AG08396 (cell line): ENCODE measurements at regions not wholly inside any gene's neighbourhood (a gene's known extent, or its start where the extent isn't known, plus 50 kb on each side); places are given as distances from the start of the nearest gene placed in this dataset.

Experiments
- DNase-seq: peaks from one replicate; pipeline ENCODE4 v3.0.0; 2012; ENCODE audit warnings: low spot score, mixed read lengths

DNA sequence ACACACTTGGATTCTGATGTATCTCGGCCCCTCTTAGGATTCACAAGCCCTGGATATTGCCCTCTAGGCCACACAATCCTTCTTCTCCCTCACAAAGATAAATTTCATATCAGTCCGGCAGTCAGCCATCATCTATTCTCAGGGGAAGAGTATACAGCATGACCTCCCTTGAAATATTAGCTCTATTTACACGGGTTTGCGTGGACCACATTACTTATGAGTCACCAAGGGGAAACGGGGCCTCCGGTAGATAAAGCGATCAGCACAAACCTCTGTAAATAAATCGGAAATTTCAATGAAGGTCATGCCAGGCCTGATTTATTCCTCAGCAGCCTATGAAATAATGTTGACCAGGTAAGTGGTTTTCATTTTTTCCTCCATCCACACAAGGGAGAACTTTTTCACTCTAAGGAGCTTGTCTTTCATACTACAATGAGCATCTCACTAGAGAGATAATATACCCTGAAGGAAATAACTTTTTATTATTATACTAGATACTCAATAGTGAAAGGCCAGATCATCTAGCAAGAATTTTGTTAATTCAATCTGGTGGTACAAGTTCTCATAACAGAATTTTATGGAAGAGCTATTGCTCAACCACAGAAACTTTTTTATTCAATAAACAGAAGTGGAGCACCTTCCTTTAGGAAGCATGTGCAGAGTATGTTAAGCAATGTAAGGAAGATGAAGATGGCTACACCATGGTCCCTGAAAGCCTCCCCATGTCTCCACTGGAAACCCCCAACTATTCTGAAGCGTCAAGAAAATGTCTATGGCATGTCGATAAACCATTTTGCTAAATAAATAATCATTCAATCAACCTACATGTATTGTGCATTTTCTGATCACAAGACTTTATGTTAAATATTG is 125.2 kb upstream of the PIK3C3 start:
- no peak for DNase-seq

DNA sequence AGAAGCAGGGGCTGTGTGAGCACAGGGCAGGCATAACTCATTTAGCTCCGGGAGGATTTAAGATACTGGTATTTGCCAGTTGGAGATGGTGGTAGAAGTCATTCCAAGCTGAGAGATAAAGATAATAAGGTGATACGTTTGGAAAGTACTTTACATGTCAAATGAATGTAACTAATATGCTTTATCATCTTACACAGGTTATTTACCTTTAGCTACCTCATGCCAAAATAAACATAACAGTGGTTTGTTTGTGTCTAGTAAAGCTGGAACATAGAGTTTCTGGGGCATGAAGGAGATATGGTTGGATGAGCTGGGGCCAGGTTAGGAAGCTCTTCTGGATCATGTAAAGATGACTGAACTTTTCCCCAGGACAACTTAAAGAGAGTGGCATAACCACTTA is 126.9 kb upstream of the PIK3C3 start:
- no peak for DNase-seq

DNA sequence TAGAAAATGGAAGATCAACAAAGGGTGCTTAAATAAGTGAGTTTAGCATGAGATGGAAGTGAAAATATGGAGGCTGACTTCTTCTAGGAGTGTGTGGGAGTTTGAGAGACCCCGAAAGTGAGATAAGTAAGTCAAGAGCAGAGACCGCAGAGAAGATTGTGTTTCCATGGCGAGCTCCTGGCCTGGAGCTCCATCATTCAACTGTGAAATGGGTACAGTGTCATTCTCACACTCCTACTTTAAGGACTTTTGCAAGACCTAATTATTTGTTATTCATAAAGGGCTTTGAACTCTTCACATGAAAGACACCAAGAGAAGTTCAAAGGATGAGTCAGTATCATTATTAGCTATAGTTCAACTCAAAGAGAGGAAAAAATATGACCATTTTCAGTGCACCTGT is 134.2 kb upstream of the PIK3C3 start:
- no peak for DNase-seq

DNA sequence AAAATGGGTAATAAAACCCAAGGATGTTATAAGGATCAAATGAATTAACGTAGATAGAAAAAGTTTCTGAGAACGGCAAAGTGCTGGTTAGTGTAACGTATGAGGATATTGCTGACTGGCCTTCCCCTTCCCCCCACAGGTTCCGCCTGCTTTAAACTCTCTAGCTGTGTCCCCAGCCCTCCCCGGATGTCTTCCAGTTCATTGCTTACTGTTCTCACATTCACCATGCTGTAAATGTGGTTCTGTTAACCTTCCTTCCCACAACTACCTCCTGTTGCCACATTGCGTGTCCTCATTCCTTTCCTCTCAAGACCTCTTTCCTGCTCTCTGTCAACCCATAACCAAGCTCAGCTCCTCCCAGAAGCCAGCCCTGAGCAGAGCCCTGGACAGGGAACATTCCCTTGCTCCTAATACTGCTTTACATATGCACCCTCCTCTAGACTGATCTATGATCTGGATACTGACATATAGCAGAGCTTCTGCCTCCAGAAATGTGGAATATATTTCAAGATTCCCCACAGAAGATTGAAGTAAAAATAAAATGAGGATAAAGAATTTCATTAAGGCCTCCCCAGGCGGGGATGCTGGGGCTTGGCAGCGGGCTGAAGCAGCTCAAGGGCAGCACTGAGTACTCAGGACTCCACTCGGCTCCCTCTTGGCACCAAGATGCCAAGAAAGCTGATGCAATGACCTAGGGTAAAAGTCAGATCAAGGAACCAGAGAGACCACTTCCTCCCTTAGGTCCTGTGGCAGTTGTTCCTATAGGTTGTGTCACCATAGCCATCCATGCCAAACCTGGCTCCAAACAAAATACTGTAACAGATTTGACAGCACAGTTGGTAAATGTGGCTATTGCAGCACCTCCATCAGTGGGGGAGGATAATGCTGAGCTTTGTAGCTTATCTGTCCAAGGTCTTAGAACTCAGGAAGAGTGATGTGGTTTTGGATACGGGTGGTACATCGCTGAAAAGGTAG is 136.4 kb upstream of the PIK3C3 start:
- DNase-seq: no peak

DNA sequence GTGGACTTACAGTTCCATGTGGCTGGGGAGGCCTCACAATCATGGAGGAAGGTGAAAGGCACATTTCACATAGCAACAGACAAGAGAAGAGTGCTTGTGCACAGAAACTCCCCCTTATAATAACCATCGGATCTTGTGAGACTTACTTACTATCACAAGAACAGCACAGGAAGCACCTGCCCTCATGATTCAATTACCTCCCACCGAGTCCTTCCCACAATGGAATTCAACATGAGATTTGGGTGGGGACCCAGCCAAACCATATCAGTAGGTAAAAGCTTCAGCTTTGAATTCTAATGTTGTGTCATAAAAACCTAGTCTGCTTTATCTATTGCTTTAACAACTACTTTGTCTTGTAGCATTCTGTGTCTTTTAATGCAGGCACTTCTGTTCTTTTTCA is 140.4 kb upstream of the PIK3C3 start:
- DNase-seq: no peak

DNA sequence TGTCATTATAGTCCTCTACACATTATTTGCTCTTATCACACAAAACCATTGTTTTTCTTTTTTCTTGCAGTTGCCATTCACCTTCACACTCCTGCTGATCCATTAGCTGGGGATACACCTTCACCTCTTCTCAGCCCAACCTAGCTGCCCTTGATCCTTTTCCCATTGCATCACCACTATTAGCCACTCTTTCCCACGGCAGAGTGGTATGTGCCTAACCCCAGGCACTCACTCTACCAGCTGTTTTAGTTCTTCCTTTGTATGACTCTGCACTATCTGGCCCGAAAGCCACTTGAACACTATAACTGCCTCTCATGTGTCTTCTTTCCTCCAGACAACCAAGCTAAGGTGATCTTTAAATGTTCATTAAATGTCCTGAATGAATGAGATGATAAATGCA is 145.4 kb upstream of the PIK3C3 start:
- DNase-seq: no peak

DNA sequence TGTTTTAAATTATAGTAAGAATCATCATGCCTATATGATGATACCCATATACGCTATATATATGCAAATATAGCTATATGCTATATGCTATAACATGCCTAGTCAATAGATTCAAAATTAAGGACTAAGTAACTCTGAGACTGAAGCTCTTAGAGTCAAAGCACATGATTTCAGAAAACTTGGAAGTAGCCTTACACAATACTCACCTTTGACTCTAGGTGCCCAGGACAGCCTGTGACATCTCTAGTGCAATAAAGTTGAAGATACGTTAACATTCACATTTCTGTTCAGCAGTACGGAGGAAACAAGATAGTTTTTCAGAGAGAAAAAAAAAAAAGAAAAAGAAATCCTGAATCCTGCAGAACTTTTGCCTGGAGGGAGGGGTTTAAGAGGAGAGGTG is 149.7 kb upstream of the PIK3C3 start:
- no peak for DNase-seq

DNA sequence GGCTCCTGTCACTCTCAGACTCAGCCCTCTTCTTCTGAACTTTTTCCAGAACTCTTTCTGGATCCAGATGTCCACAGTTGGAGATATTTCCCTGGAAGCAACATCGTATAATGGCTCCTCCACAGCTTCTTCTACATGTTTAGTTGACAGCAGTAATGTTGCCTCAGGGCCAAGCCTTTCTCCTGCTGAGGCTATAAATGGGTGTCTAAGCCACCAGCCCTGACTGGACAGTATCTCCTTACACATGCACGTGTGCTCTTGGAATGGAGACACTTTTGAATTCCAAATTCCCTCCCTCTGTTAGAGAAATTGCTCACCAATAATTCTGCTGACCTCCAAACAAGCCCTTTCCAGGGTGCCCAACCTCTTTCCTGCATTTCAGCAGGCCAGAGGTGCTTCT is 156.2 kb upstream of the PIK3C3 start:
- DNase-seq: no peak

DNA sequence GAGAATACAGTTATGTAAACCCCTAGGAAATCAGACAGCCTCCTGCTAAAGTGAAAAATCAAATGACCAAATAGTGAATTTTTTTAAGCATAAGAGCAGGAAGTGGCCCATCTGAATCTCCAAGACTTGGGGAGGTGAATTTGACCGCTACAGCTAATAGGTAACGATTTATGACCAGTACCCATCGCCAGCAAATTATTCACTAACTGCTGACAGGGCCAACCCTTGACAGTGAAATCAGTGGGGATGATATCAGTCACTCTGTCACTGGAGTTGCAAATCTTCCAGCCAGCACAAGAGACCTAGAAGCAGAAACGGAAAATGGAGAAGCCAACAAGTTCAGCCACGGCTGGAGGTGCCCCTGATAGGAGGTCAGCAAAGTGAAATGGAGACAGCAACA is 164.3 kb upstream of the PIK3C3 start:
- no peak for DNase-seq

DNA sequence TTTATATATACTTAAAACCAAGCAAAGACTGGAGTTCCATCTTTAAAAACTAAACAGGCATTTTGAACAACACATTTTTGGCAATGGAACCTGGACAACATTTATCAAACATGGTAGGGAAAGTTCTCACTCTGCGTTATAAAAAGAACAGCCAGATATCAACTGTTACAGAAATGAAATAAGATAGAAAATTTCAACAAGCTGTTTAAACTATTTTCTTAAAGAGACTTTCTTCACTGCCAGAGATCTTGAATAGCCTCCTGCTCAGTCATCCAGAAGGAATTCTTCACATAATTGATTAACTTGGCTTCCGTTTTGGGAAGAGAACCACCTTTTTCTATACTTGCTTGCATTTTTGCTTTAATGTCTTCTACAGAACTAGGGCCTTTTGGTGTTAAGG is 166.0 kb upstream of the PIK3C3 start:
- DNase-seq: no peak

DNA sequence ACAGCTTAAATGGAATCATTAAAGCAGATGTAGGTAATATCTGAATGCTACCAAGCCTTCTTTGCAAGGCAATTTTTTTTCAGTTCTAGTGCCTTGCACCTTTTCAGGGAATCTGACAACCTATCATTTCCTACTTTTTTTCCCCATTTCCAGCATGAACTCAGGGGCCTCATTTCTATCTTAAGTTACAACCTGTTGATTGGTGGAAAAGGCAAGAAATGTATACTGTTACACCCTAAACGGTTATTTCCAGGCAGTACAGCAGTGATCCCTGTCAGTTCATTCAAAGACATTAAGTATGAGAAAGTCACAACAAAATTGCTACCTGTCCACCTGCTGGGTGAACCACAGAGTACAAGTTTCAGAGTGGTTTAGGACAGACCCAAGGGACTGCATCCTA is 171.2 kb upstream of the PIK3C3 start:
- no peak for DNase-seq

DNA sequence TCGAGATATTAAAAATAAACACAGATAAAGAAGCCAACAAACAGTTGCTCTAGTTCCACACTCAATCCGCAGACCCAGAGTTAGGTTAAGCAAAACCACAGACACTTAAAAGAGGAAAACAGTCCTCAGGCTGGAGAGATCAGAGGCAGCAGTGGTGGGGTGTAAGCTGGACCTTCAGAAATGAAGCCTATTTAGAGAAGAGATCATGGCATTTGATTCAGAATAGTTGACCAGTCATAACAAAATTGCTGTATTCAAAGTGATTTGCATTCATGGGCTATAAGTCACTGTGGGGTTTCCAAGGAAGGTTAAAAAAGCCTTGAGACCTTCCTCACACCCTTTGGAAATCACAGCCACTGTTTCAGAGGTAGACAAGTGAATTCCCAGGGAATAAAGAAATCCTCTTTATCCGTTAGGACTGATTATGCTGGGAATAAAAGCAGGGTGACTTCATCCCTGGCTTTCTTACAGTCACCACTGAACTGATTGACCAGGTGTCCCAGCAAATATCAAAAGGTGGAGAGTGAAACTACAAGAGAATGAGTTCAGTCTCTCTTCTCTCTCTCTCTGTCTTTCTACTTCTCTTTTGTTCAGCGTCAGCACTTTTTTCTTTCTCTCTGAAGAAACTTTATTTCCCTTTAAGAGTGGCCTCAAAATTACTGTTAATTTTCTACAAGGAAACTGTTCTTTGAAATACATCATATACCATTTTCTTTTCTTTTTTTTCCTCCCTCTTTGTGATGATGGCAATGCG is 171.8 kb upstream of the PIK3C3 start:
- DNase-seq: no peak

DNA sequence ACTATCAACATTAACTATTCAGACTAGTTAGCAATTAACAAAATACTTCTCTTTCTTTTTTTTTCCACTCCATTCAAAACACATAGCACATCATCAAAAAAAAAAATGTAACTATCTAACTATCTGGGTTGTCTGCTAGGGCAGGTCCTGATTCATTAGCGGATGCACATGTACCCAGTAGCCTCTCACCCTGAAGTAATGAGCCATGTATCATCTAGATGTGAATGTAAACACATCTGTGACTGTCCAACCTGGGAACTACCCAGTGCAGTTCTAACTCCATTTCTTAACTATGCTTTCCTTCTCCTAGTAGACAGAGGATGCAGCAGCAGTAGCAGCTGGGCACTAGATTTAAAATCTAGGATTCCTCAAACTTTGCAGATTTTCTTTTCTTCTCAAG is 183.1 kb upstream of the PIK3C3 start:
- no peak for DNase-seq

DNA sequence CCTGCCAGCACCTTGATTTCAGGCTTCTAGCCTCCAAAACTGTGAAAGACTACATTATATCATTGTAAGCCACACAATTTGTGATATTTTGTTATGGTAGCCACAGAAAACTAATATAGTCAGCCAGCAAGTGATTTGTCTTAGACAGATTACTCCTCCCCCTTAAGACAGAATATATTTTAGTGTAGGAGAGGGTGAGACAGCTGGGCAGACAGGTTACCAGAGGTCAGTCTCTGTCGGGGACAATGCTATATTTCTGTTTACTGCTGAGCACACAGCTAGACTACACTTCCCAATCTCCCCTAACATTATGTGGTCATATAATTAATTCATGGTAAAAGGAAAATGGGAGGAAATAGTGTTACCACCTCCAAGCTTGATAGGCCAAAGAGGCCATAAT is 185.8 kb upstream of the PIK3C3 start:
- no peak for DNase-seq

DNA sequence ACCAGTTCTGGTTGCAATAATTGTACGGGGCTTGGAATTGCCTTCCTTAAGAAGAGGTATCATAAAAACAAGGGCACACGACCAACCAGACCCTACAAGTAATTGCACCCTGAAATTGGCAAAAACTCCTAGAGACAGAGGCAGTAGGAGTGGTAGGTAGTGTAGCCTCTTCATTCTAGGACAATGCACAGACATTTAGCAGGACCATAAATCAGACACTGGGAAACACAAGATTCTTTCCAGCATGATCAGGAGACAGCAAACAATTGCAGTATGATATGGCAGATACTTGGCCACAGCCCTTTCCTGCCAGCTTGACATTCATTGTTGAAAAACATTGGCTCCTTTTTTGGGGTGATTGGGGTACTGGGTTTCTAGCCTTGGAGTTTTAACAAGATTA is 186.6 kb upstream of the PIK3C3 start:
- DNase-seq: no peak

DNA sequence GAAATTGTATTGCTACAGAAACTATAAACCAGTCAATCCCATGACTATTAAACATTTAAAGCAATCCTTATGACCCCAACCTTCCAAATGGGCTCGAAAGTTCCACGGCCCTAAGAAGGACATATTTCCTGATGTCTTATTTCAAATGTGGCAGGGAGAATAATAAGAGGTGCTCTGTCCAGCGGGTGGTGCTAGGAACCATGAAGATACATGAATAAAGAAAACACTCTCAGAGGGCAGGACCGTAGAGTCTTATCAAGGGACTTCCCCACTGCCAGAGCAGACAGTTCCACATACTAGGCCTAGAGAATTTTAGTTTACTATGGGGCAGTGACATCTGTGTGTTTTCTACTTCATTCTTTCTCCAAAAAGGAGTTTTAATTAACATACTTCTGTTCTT is 187.1 kb upstream of the PIK3C3 start:
- DNase-seq: no peak

DNA sequence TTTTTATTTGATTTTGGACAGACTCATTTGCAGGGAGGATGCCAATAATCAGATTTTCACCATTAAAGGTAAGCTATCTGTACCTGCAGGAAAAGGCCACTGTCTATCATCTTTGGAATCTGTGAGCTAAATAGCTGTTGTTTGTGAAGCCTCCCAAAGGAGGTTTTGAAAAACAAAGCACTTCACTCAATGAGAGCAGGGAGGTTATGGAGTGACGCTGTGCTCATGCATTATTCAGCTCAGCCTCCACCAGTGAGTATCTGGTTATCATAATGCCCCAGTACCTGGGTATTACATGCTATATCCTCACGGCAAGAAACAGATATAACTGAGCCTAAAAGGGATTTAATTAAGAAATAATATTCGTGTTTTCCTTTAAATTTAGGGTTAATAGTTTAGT is 189.6 kb upstream of the PIK3C3 start:
- DNase-seq: no peak

DNA sequence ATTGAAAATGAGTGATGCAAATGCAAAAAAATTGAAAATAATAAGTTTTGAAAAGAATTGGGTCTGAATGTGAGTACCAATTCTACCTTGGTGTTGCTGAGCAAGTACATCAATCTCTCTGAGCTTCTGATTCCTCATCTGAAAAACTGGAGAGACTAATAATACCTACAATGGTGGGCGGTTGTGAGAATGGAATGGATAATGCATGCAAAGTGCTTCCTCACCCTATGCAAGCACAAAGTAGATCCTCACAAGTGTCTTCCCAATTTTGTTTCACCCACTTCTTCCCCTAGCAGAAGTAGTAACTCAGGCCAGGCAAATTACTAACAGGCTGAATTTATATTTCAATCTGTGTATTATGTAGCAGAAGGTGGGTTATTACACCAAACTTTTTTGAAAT is 191.7 kb upstream of the PIK3C3 start:
- no peak for DNase-seq

DNA sequence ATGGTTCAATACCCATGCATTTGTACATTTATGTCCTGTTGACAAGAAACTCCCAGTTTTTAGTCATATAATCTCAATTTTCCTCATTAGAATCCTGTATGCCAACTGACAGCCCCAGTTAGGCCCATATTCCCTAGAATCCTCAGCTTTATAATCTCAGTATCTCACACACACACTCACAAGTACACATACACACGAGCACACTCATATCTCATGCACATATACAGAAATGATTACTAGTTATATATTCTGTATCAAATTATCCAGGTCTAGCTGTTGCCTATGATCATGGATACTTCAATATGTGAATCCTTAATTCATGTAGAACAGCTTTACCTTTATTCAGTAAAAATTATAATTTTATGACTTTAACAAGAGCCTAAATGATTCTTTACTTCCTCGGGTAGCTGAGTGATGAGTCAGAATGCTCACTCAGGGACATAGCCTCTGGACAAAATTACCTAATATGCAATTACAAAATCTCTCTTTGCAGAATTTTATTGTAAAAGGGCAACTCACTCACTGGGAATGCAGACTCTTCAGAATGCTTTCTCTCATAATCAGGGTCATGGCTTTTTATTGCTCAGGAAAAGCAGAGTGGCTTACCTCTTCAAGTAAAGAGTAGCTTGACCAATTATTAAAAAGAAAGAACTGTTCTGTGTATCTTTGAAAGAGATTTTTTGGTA is 193.6 kb upstream of the PIK3C3 start:
- DNase-seq: peak; percentile 12

DNA sequence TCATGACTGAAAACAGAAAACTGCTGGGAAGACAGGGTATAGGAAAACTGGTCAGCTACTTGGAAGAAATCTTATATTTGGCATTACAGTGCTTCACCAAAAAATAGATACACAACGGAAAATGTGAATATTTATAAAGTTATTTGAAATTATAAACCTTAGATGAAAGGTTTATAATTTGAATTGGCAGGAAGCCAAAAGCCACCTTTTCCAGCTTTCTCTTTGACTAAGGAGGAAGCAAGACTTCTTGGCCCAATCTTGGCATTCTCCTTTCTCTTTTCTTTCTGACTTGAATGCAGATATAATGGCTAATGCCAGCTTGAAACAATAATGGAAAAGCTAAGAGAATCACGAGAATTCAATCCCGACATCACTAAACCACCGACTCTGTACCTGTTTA is 196.5 kb upstream of the PIK3C3 start:
- no peak for DNase-seq

DNA sequence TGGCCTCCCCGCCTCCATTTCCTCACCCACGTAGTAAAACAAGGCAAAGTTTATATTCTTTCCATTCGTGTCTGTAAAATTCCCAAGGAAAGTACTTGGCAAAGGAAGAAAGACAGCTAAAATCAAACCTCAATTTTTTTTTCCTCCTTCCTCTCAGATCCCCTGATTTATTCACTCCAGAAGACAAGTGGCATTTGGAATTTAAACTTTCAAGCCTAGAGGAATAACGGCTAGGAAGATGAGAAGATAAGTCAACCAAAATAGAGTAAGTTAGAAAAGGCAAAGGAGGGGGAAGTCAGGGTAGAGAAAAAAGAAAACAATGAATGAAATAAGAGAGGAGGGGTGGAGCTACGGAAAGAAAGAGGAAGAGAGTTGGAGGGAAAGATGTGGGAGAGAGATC is 198.9 kb upstream of the PIK3C3 start:
- no peak for DNase-seq

DNA sequence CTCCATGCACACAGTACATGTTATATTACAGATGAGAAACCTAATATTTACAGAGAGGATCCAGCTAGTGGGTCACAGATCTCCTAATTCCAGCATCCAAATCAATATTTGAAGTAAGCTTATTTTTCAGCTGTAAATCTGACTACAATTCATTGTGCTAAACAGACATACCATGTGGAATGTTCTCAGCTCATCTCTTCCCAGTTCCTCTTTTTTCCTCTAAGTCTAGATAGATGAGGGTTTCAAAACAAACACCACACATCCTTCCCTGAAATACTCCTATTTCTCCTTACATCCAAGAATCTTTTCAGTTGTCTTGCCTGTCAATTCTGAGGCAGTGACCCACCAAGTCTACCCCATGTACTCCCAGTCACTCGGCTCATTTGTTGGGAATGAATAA is 200.7 kb upstream of the PIK3C3 start:
- DNase-seq: no peak
